ENCODE measurements at regions not wholly inside any gene's neighbourhood (a gene's known extent, or its start where the extent isn't known, plus 50 kb on each side); places are given as distances from the start of the nearest gene placed in this dataset.

DNA sequence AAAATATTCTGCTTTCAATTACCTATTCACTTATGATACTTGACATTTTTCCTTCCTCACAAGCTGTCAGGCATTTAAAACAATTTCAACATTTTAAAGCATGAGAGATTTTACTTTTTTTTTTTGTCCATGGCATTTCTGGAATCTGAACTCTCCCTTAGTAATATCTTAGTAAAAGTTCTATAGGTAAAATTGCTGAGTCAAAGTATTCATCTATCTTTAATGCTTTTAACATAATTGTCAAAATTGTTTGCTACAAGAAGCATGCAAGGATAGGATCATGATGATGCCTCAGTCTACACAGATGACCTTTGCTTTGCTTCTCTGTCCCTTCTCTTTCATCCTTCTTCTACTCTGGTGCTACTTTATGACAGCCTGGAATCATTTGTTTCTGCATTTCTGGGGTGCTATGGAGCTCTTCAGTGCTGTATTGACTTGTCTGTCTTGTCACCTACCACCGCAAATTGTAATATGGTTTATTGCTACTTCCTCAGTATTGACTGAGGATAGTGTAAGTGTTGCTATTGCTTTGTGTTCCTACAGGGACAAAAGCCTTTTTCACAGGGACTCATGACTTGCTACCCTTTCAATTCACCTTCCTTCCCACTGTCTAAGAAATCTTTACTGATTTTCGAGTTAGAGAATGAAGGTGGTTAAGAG is 589.8 kb upstream of the ATP2B1 start:
- TF ChIP-seq, protein P1, sequence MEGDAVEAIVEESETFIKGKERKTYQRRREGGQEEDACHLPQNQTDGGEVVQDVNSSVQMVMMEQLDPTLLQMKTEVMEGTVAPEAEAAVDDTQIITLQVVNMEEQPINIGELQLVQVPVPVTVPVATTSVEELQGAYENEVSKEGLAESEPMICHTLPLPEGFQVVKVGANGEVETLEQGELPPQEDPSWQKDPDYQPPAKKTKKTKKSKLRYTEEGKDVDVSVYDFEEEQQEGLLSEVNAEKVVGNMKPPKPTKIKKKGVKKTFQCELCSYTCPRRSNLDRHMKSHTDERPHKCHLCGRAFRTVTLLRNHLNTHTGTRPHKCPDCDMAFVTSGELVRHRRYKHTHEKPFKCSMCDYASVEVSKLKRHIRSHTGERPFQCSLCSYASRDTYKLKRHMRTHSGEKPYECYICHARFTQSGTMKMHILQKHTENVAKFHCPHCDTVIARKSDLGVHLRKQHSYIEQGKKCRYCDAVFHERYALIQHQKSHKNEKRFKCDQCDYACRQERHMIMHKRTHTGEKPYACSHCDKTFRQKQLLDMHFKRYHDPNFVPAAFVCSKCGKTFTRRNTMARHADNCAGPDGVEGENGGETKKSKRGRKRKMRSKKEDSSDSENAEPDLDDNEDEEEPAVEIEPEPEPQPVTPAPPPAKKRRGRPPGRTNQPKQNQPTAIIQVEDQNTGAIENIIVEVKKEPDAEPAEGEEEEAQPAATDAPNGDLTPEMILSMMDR (IDR thresholded peaks at IDR 0.05 in 8 of 11, conservative IDR thresholded peaks at IDR 0.05 in 3 of 11) = no peak
- no peak for TF ChIP-seq POLR2AphosphoS5 (IDR thresholded peaks at IDR 0.05)

All from spleen (tissue), 7 donors.